SK-N-SH treated with all-trans-retinoic acid at 6 μM for 48 hours (cell line): ENCODE measurements at regions not wholly inside any gene's neighbourhood (a gene's known extent, or its start where the extent isn't known, plus 50 kb on each side); places are given as distances from the start of the nearest gene placed in this dataset.

Experiments
- ATAC-seq: fragments of 200-7000 bp; cut with Tn5 transposase; 3 replicates; pipeline ENCODE4 v1.9.1; 2020; ENCODE audit warnings: mild to moderate bottlenecking, moderate library complexity
- ARNTL ChIP-seq: fragments of 450-650 bp; formaldehyde crosslinking; IDR thresholded peaks from 2 replicates; pipeline ENCODE4 v1.5.0; 2020; ENCODE audit warnings: low read depth, mild to moderate bottlenecking, moderate library complexity, borderline replicate concordance
- BACH2 ChIP-seq: fragments of 250-450 bp; sonication (Bioruptor Pico); IDR thresholded peaks from 2 replicates; pipeline ENCODE4 v1.9.0; 2021; ENCODE audit warnings: mild to moderate bottlenecking, borderline replicate concordance
- CREB5 ChIP-seq: fragments of 250-450 bp; sonication (Bioruptor Pico); IDR thresholded peaks from 2 replicates; pipeline ENCODE4 v1.5.1; 2020; ENCODE audit warnings: low read depth, mild to moderate bottlenecking, moderate library complexity
- CSRNP3 ChIP-seq: fragments of 250-450 bp; sonication (Bioruptor Pico); IDR thresholded peaks from 2 replicates; pipeline ENCODE4 v1.5.1; 2021; ENCODE audit warnings: mild to moderate bottlenecking, moderate library complexity
- ESRRG ChIP-seq: fragments of 250-450 bp; sonication (Bioruptor Pico); IDR thresholded peaks from 2 replicates; pipeline ENCODE4 v1.6.1; 2021; ENCODE audit warnings: mild to moderate bottlenecking
- GLIS3 ChIP-seq: fragments of 250-450 bp; sonication (Bioruptor Pico); IDR thresholded peaks from 2 replicates; pipeline ENCODE4 v1.5.0; 2020; ENCODE audit warnings: mild to moderate bottlenecking, moderate library complexity
- ISL1 ChIP-seq: fragments of 250-450 bp; sonication (Bioruptor Pico); IDR thresholded peaks from 2 replicates; pipeline ENCODE4 v2.1.2; 2022; ENCODE audit warnings: mild to moderate bottlenecking, moderate library complexity
- OSR1 ChIP-seq: fragments of 250-450 bp; sonication (Bioruptor Pico); IDR thresholded peaks from 2 replicates; pipeline ENCODE4 v1.8.0; 2022; ENCODE audit warnings: moderate library complexity, mild to moderate bottlenecking, inconsistent platforms
- PATZ1 ChIP-seq: fragments of 250-450 bp; sonication (Bioruptor Pico); IDR thresholded peaks from 2 replicates; pipeline ENCODE4 v1.8.0; 2020; ENCODE audit warnings: mild to moderate bottlenecking, moderate library complexity, borderline replicate concordance
- POU6F1 ChIP-seq: fragments of 250-450 bp; sonication (Bioruptor Pico); IDR thresholded peaks from 2 replicates; pipeline ENCODE4 v1.8.0; 2021; ENCODE audit warnings: low read depth, mild to moderate bottlenecking, moderate library complexity, borderline replicate concordance
- PPARA ChIP-seq: fragments of 250-450 bp; sonication (Bioruptor Pico); IDR thresholded peaks from 2 replicates; pipeline ENCODE4 v1.5.0; 2020; ENCODE audit warnings: mild to moderate bottlenecking, borderline replicate concordance
- RARB ChIP-seq: fragments of 250-450 bp; sonication (Bioruptor Pico); IDR thresholded peaks from 2 replicates; pipeline ENCODE4 v1.8.0; 2021; ENCODE audit warnings: mild to moderate bottlenecking, moderate library complexity
- SNAI2 ChIP-seq: fragments of 250-450 bp; sonication (Bioruptor Pico); IDR thresholded peaks from 2 replicates; pipeline ENCODE4 v1.5.0; 2020; ENCODE audit warnings: mild to moderate bottlenecking, moderate library complexity
- TCF4 ChIP-seq: fragments of 250-450 bp; sonication (Bioruptor Pico); IDR thresholded peaks from 2 replicates; pipeline ENCODE4 v1.8.0; 2021; ENCODE audit warnings: mild to moderate bottlenecking, moderate library complexity, borderline replicate concordance
- TOX ChIP-seq: fragments of 250-450 bp; sonication (Bioruptor Pico); IDR thresholded peaks from 2 replicates; pipeline ENCODE4 v1.8.0; 2021; ENCODE audit warnings: mild to moderate bottlenecking, moderate library complexity, borderline replicate concordance
- TSHZ2 ChIP-seq: fragments of 250-450 bp; sonication (Bioruptor Pico); IDR thresholded peaks from 2 replicates; pipeline ENCODE4 v1.5.0; 2020; ENCODE audit warnings: mild to moderate bottlenecking, moderate library complexity
- ZFP3 ChIP-seq: fragments of 250-450 bp; sonication (Bioruptor Pico); IDR thresholded peaks from 2 replicates; pipeline ENCODE4 v1.5.0; 2020; ENCODE audit warnings: mild to moderate bottlenecking, moderate library complexity
- ZFP30 ChIP-seq: fragments of 450-650 bp; formaldehyde crosslinking; IDR thresholded peaks from 2 replicates; pipeline ENCODE4 v1.5.0; 2022; ENCODE audit warnings: mild to moderate bottlenecking, moderate library complexity
- ZNF565 ChIP-seq: fragments of 450-650 bp; formaldehyde crosslinking; conservative IDR thresholded peaks from 2 replicates; pipeline ENCODE4 v1.5.0; 2020; ENCODE audit warnings: low read depth, mild to moderate bottlenecking, moderate library complexity
- ZNF70 ChIP-seq: fragments of 450-650 bp; formaldehyde crosslinking; IDR thresholded peaks from 2 replicates; pipeline ENCODE4 v1.5.0; 2020; ENCODE audit warnings: mild to moderate bottlenecking, moderate library complexity
- ZNF8 ChIP-seq: fragments of 450-650 bp; formaldehyde crosslinking; IDR thresholded peaks from 2 replicates; pipeline ENCODE4 v1.5.0; 2020; ENCODE audit warnings: mild to moderate bottlenecking, moderate library complexity

GRCh38 chr4:110988722-110989121 is 365.8 kb upstream of the PITX2 start:
- TF ChIP-seq BACH2 (CRISPR knock-in tag) (no peak), ZFP3 (no peak), CREB5 (CRISPR knock-in tag) (no peak), ARNTL (no peak), PATZ1 (CRISPR knock-in tag) (no peak), CSRNP3 (no peak), TOX (CRISPR knock-in tag) (no peak), ISL1 (CRISPR knock-in tag) (no peak), OSR1 (CRISPR knock-in tag) (no peak), TCF4 (CRISPR knock-in tag) (no peak), ZNF565 (CRISPR knock-in tag) (no peak), SNAI2 (no peak), ZFP30 (no peak)
- ATAC-seq, result no peak

GRCh38 chr4:110989125-110989524 is 366.2 kb upstream of the PITX2 start:
- no peak for ATAC-seq
- TF ChIP-seq RARB (CRISPR knock-in tag) (no peak), CSRNP3 (no peak), ARNTL (no peak), ISL1 (CRISPR knock-in tag) (no peak), PATZ1 (CRISPR knock-in tag) (no peak), ZFP3 (no peak), POU6F1 (CRISPR knock-in tag) (no peak), GLIS3 (CRISPR knock-in tag) (no peak), TOX (CRISPR knock-in tag) (no peak), ZNF565 (CRISPR knock-in tag) (no peak), ZNF70 (CRISPR knock-in tag) (no peak), ESRRG (CRISPR knock-in tag) (no peak), TCF4 (CRISPR knock-in tag) (no peak), ZNF8 (CRISPR knock-in tag) (no peak), TSHZ2 (CRISPR knock-in tag) (no peak), PPARA (CRISPR knock-in tag) (no peak), CREB5 (CRISPR knock-in tag) (no peak)
